ENCODE measurements at regions not wholly inside any gene's neighbourhood (a gene's known extent, or its start where the extent isn't known, plus 50 kb on each side); places are given as distances from the start of the nearest gene placed in this dataset.

DNA sequence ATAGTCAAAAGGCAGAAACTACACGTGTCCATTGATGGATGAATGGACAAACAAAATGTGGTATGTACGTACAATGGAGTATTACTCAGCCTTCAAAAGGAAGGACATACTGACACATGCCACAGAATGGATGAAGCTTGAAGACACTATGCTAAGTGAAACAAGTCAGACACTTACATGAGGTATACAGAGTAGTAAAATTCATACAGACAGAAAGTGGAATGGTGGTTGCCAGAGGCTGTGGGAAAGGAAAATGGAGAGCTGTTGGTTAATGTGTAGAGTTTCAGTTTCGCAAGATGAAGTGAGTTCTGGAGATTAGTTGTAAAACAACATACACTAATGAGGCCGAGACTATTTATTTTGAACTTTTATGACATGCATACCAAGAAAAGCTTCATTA is 67.4 kb upstream of the EPB41L3 start:
- Mint-ChIP-seq H3K27me3 (ENCODE audit: unreplicated experiment) (peaks cover 2% of the 10 kb centered on the region), H3K36me3 (ENCODE audit: unreplicated experiment) (no peaks in the 10 kb centered on the region), H3K9me3 (ENCODE audit: unreplicated experiment) (no peaks in the 10 kb centered on the region), H3K27ac (ENCODE audit: unreplicated experiment) (no peak overlapping the region), H3K4me1 (ENCODE audit: low read depth, unreplicated experiment) (no peaks in the 10 kb centered on the region), H3K4me3 (ENCODE audit: unreplicated experiment) (no peak overlapping the region)
- no peak for TF ChIP-seq CTCF (IDR thresholded peaks at IDR 0.05; ENCODE audit: partially characterized antibody, unreplicated experiment)
- no peak for DNase-seq

- H3K4me1 Mint-ChIP-seq (ENCODE audit: low read depth, unreplicated experiment) = no peaks in the 10 kb centered on the region
- no peak overlapping the region for H3K4me3 Mint-ChIP-seq (ENCODE audit: unreplicated experiment)
- TF ChIP-seq CTCF (IDR thresholded peaks at IDR 0.05; ENCODE audit: partially characterized antibody, unreplicated experiment) = no peak
- no peak for DNase-seq
- no peak overlapping the region for H3K27ac Mint-ChIP-seq (ENCODE audit: unreplicated experiment)
- H3K36me3 Mint-ChIP-seq (ENCODE audit: unreplicated experiment) = no peaks in the 10 kb centered on the region
- no peaks in the 10 kb centered on the region for H3K27me3 Mint-ChIP-seq (ENCODE audit: unreplicated experiment)
- H3K9me3 Mint-ChIP-seq (ENCODE audit: unreplicated experiment) = no peaks in the 10 kb centered on the region
Observed at GRCh38 chr18:5608846-5609245, 65.0 kb upstream of the EPB41L3 start.

DNA sequence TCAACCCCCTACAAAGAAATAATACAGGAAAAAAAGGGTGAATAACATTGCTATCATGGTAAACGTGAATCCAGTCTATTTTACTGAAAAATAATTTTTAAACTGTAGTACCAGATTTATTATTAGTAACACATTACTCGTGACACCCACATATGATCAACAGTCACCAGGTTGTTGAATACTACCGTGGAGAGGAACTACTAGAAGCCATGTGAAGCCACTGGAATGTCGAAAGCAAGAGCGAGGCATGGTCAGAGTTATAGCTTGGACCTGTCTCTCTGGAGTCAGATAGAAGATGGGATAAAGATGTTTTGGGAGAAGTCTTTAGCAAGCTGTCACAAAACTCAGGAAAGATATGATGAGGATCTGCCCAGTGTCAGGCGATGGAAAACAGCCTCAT is 63.2 kb upstream of the EPB41L3 start:
- Mint-ChIP-seq H3K4me3 (ENCODE audit: unreplicated experiment) (no peak overlapping the region), H3K27me3 (ENCODE audit: unreplicated experiment) (no peaks in the 10 kb centered on the region), H3K27ac (ENCODE audit: unreplicated experiment) (no peak overlapping the region), H3K9me3 (ENCODE audit: unreplicated experiment) (no peaks in the 10 kb centered on the region), H3K4me1 (ENCODE audit: low read depth, unreplicated experiment) (peaks cover 5% of the 10 kb centered on the region), H3K36me3 (ENCODE audit: unreplicated experiment) (no peaks in the 10 kb centered on the region)
- TF ChIP-seq CTCF (IDR thresholded peaks at IDR 0.05; ENCODE audit: partially characterized antibody, unreplicated experiment) = no peak
- DNase-seq = no peak

DNA sequence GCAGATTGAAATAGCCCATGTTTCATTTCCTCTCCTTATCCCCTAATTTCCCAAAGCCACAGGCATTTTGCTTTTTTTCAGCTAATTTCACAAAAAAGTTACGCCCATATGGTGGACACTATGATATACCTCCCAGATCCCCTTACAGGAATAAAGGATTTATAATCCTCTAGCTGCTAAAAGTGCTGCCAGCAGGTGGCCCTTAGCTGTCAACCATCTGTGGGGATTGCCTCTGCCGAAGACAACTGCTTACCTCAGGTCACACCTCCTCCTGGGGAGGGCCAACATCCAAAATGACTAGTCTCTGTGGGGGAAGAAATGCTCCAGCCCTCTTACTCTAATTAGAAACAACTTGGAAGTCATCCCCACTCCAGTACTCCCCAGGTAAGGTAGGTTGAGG is 61.0 kb upstream of the EPB41L3 start:
- H3K4me1 Mint-ChIP-seq (ENCODE audit: low read depth, unreplicated experiment) = peaks cover 18% of the 10 kb centered on the region
- H3K27ac Mint-ChIP-seq (ENCODE audit: unreplicated experiment) = no peak overlapping the region
- no peak overlapping the region for H3K4me3 Mint-ChIP-seq (ENCODE audit: unreplicated experiment)
- H3K9me3 Mint-ChIP-seq (ENCODE audit: unreplicated experiment) = no peaks in the 10 kb centered on the region
- DNase-seq = no peak
- H3K36me3 Mint-ChIP-seq (ENCODE audit: unreplicated experiment) = no peaks in the 10 kb centered on the region
- TF ChIP-seq CTCF (IDR thresholded peaks at IDR 0.05; ENCODE audit: partially characterized antibody, unreplicated experiment) = no peak
- no peaks in the 10 kb centered on the region for H3K27me3 Mint-ChIP-seq (ENCODE audit: unreplicated experiment)

DNA sequence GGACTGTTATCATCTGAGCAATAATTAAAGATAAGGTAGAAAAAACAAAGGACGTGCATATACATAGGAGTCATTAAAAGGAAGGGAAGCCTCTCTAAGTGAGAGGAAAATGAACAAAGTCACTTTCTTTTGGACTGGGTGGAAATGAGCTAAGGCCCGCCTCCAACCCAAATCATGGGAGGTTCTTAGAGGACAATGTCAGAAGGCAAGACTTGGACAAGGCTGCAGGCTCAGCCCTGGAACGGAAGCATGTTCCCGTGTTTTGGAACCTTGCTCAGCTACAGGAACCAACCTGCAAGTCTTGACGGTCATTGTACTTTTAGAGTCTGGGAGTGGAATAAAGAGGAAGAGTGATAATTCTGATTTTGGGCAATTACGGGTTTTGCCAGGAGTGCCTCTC is 59.4 kb upstream of the EPB41L3 start:
- Mint-ChIP-seq H3K4me1 (ENCODE audit: low read depth, unreplicated experiment) (peaks cover 18% of the 10 kb centered on the region), H3K27me3 (ENCODE audit: unreplicated experiment) (no peaks in the 10 kb centered on the region), H3K9me3 (ENCODE audit: unreplicated experiment) (no peaks in the 10 kb centered on the region), H3K27ac (ENCODE audit: unreplicated experiment) (no peak overlapping the region), H3K36me3 (ENCODE audit: unreplicated experiment) (no peaks in the 10 kb centered on the region), H3K4me3 (ENCODE audit: unreplicated experiment) (no peak overlapping the region)
- DNase-seq = no peak
- TF ChIP-seq CTCF (IDR thresholded peaks at IDR 0.05; ENCODE audit: partially characterized antibody, unreplicated experiment) = no peak
